GM18520 (cell line): ENCODE measurements at regions not wholly inside any gene's neighbourhood (a gene's known extent, or its start where the extent isn't known, plus 50 kb on each side); places are given as distances from the start of the nearest gene placed in this dataset.
"Not testable (repeated sequence)": the region's sequence is repeated elsewhere in the genome, so short reads cannot be mapped to it uniquely, and the experiment has no call there.

ENCODE experiments used
- ATAC-seq: cut with Tn5 transposase; IDR thresholded peaks from one replicate; pipeline ENCODE4 v1.9.1; 2021; ENCODE audit not compliant: unreplicated experiment

- no peak for ATAC-seq
Measured at GRCh38 chr5:62142351-62142750, 163.7 kb upstream of the KIF2A start.

DNA sequence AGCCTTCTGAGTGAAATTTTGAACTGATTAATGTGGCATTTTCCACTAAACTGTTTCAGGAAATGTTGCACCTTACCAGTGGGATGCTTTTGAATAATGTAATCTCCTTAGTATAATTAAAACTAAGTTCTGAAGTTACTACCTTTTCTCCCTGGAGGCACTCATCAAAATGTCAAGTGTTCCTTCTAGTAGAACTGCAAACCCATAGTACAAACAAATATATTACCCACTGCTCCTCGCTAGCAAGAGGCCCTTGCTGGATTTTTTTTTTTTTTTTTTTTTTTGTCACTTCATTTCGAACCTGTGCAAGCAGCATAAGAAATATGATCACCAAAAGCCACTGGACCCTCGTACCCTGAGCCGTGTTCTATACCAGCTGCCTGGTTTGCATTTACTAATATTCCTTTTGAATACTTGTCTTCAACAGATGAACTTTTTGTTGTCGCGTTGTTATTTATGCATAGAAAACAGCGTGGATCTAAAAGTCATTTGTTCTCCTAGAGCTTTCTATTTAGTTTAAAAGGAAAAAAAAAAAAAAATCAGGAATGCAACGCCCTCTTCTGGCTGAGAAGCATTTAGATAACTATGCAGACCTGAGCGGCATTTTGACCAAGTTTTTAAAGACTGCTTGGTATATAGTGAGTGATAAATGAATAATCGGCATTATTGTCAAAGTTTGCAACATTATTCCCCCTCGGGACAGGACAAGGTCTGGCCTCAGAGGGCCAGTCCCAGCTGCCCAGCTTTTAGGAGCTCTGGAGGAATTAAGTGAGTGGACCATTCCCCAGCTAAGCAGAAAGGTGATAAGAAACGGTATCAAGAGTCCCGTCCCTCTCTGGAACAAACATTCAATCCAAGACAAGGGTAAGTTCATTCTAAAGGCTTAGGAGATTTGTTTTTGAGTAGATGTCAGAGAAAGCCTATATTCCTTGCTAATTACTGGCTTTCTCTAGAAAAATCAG is 162.5 kb upstream of the KIF2A start:
- ATAC-seq = no peak

- ATAC-seq = no peak
Measured at GRCh38 chr5:62144401-62145022, 161.5 kb upstream of the KIF2A start.

GRCh38 chr5:62149879-62150278 is 156.1 kb upstream of the KIF2A start:
- no peak for ATAC-seq

- ATAC-seq = no peak
Measured at GRCh38 chr5:62152394-62153087, 153.5 kb upstream of the KIF2A start.

- no peak for ATAC-seq
Measured at GRCh38 chr5:62154758-62155157, 151.2 kb upstream of the KIF2A start.

DNA sequence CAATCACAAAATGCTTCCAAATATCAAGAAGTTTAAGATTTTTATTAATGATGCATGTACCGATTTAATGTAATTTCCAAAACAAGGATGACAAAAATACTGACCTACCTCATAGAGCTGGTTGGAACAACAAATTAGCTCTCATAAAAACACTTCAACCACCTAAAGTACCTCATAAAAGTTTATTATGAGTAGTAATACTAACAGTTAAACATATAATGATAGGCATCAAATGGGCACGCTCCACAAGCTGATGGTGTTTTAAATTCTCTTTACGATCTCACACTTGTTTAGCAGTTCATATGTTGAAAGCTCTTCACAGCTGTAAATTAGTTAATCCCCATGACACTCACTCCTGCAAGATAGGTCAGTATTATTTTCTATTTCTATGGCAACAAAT is 150.0 kb upstream of the KIF2A start:
- ATAC-seq = no peak

DNA sequence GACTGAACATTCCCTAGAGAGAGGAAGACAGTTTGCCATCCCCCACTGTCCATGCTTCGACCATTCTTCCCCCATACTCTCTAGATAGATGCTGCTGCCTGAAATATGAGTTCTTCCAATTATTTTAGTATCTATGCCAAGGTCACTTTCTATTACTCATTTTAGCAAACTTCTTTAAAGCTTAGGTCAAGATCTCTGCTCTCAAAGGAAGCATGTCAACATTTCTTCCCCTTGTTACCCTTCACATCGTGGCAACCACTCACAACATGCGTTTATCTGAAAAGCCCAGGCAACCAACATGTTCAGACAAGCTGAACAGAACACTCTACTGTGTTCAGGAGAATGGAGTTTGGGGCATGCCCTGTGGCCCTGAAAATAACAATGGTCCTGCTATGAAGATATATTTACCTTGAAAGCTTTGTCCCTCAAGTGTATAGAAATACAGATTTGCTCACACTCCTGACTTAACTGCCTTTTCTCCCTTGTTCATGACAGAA is 138.4 kb upstream of the KIF2A start:
- no peak for ATAC-seq

GRCh38 chr5:62168506-62169281 is 137.3 kb upstream of the KIF2A start:
- no peak for ATAC-seq

DNA sequence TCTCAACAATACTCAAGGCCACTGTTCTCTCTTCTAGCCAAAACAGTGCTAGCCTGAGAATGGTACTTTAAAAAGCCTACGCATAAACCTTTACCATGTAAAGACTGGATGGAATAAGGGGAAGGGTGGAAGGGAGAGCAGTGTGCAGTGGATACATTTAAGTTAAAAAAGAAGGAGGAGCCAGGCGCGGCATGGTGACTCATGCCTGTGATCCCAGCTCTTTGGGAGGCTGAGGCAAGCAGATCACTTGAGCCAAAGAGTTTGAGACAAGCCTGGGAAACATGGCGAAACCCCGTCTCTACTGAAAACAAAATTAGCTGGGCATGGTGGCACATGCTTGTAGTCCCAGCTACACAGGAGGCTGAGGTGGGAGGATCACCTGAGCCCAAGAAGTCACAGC is 127.7 kb upstream of the KIF2A start:
- no peak for ATAC-seq

GRCh38 chr5:62182802-62183201 is 123.2 kb upstream of the KIF2A start:
- no peak for ATAC-seq

GRCh38 chr5:62183727-62184126 is 122.3 kb upstream of the KIF2A start:
- no peak for ATAC-seq

GRCh38 chr5:62184444-62184843 is 121.6 kb upstream of the KIF2A start:
- ATAC-seq = no peak

- ATAC-seq = no peak
Measured at GRCh38 chr5:62190173-62190572, 115.8 kb upstream of the KIF2A start.

GRCh38 chr5:62190931-62191330 is 115.1 kb upstream of the KIF2A start:
- ATAC-seq = no peak

DNA sequence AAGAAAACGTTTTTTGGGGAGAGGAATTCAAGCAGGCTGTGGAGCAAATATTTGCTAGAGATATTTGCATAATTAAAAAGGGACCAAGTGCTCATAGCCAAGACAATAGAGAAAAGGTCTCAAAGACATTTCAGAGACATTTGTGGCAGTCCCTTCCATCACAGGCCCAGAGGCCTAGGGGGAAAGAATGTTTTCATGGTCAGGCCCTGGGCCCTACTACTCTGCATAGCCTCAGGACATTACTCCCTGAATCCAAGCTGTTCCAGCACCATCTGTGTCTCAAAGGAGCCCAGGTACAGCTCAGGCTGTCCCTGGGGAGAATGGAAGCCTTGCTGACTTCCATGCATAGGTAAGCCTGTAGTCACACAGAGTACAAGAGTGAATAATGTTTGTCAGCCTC is 113.0 kb upstream of the KIF2A start:
- no peak for ATAC-seq

DNA sequence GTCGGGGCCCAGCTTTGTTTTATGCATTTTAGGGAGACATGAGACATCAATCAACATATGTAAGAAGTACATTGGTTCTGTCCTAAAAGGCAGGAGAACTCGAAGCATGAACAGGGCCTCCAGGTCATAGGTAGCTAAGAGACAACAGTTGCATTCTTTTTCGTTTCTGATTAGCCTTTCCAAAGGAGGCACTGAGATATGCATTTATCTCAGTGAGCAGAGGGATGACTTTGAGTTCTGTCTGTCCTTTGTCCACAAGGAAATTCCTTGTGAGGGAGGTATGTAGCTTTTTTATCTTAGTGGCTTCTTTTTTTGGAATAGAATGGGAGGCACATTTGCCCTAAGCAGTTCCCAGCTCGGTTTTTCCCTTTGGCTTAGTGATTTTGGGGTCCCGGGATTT is 109.5 kb upstream of the KIF2A start:
- ATAC-seq = not testable (repeated sequence)

GRCh38 chr5:62197697-62198096 is 108.3 kb upstream of the KIF2A start:
- ATAC-seq = no peak

DNA sequence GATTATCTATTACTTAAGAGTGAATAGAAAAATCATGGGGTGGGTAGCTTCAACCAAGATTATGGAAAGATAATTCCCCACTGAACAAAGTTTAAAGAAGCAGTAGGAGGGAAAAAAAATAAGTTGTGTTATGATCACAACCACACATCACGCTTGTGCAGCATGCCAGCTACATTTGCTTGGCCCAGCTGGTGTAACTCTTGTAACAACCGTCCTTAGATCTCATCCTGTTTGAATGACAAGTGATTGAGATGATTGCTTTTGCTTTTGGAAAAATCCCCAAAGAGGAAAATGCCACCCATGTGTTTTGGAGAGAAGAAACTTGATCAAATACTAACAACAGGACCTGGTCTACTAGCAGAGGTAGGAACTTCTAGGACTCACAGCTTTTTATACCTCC is 107.6 kb upstream of the KIF2A start:
- no peak for ATAC-seq

DNA sequence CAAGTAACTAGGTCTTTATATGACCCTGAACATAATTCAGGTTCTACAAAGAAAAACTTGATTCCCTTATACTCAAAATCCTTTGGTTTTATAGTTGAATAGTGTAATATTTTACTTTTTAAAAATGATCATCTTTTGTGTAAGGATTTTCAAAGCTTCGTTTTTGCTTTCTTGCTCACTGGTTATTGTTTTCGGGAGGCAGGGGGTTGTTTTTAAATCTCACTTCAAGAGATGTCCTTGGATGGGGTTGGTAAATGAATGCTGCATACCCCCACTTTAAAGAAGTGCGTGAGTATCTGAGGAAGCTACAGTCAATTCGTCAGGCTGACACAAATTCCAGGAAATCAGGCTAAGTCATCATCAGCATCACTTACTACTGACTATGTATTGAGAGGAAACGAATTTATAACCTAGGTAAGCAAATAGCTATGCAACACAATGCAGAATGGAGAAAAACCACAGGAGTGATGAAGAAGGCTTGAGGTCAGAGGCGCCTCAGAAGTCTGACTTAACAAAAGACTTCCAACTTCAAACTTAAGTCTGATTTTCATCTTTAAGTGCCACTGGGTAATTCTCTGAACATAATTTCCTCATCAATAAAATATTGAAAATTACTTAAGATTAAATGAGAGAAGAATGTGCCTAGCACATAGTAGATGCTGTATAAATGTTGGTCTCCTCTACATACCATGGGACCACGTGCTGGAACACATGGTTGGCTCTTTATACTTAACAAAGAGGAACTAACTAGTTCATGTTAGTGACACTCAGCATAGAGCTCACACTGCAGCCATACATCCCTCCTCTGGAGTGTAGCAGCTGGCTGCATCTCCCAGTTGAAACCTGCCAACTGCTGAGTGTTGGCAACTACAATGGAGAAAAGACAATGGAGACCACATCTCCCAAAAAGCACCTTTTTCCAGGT is 106.0 kb upstream of the KIF2A start:
- no peak for ATAC-seq
